ENCODE measurements at regions not wholly inside any gene's neighbourhood (a gene's known extent, or its start where the extent isn't known, plus 50 kb on each side); places are given as distances from the start of the nearest gene placed in this dataset.

DNA sequence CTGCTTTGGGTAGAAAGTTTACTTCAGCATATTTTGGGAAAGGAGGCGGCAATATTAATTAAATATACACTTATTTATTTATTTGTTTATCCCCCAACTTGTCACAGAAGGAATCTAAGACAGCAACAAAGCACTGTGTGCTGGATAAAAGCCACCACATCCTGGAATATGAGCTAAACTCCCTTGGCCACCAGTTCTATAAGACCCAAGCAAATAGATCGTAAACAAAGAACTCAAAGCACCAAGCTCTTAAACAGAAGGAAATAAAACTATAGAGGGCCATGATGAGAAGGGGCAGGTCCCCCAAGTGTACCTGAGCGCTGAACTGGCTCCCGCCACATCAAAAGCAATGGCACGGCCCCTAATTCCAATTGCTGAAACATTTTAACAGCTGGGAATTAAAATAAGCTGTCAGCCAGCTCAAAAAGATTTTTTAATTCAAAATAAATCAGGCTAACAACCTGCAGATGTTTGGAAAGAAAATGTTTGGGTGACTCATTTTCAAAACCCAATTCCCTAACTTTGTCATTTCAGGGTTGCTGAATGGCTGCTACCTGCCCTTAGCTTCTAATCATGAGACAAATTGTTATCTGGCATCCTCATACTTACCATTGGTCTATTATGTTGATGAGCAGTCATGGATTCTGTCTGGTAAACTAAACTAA lies 127.1 kb downstream of the SLC30A10 start:
- no peak for DNase-seq (ENCODE audit: low read depth, low spot score)

- no peak for DNase-seq (ENCODE audit: low read depth, low spot score)
Measured at GRCh38 chr1:219798283-219799030, 129.9 kb downstream of the SLC30A10 start.

- no peak for DNase-seq (ENCODE audit: low read depth, low spot score)
Measured at GRCh38 chr1:219797683-219798082, 130.7 kb downstream of the SLC30A10 start.

DNA sequence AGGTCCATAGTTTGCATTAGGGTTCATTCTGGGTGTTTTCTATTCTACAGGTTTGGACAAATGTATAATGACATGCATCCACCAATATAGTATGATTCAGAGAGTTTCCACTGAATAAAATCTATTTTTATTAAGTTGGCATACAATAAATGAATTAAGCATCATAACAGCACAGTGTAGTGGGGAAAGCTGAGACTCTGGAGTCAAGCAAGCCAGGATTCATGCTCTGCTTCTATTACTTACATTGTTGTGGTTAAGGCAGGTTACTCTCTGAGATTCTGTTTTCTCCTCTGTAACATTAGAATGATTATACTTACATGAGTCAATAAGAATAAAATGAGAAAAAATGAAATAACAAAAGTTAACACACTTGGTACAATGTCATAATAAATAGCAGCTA lies 131.3 kb downstream of the SLC30A10 start:
- no peak for DNase-seq (ENCODE audit: low read depth, low spot score)

DNA sequence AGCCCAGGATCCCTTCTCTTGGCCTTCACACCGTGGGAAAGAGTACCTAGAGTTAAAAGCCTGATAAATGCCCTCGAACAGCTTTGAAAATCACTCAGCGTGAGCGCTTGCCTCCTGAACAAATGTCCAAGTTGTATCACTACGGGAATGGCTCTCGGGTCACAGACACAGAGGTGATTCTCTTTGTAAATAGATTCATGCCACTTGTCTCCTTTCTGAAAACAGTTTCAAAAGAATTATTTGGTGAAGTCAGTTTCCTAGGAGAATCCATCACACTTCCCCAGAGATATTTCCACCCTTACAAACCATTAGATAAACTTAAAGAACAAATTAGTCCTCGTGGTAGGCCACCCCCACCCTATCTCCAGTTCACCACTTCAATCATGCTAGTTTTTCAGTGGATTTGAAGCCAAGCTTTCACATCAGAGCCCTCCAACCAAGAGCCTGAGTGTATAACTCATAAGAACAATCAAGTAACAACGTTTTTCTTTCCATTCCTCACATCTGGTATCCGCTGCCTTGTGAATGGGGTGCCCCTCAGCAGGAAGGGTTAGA lies 132.9 kb downstream of the SLC30A10 start:
- no peak for DNase-seq (ENCODE audit: low read depth, low spot score)

DNA sequence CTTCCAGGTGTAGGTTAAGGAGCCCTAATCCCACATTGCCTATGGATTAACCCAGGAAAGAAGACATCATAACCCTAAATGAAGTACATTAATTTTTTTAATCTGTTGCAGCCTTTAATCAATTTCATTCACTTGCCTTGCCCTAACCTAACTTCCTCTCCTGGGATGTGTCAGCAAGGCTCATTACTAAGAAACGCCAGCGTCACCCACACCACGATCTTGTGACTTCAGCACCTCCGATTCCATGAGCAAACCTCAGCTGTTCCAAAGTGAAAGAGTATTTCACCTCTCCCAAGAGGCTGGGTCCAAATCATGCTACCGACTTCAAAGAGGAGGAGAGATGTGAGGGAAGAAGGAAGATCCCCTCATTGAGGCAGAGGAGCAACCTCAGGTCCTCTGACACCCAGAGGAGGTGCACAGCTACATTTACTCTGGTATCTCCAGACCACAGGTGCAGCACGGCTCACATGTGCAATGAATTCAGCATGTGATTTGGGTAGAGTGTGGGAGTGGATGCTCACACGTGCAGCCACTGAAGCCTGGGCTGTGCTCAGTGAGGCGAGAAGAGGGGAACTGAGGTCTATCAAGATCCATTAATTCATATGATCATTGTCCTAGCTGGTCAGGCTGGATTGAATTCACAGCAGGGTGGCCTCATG lies 134.1 kb downstream of the SLC30A10 start:
- DNase-seq (ENCODE audit: low read depth, low spot score), result no peak

DNA sequence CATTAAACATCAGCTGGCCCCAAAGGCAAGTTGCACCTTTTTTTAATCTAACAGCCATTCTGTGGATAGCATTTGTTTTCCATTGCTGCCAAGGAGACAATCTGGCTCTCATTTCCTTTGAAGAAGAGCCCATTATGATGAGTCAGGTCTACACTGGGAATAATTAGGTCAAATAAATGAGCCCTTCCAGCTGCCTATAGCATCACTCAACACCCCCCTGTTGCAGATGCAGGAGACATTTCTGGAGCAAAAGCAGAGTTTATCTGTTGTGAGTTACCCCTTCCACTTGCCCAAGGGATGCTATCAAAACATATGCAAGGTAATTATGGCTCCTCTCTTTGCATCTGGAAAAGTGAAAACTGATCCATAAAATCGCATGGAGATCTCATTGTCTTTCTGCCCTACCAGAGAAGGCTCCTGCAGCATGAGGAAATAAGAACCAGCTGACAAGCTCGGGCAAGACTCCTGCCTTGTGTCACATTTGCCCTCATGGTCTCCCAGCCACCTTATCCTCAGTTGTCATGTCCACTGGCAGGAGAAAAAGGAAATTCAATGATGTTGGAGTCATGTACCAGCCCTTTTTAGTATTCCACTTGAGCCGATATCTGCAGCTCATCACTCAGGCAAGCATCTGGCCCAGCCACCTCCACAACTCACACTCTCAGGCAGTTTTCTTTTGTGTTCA lies 135.9 kb downstream of the SLC30A10 start:
- no peak for DNase-seq (ENCODE audit: low read depth, low spot score)

DNA sequence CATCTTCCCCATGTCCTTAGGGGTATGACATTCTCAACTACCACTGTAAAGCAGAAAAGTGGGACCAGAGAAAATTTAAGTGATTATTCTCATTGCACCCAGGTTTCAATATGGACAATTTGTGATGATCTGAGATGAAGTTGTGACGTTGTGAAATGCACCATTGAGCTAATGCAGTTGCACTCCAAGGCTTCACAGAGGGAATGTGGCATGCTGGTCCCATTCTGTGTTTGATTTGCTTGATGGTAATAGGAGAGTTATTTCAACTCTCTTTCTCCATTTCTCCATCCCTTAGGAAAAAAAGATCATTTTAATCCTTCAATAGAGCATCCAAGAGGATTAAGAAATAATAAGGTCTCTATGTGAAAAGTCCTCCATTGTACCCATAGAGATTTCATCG lies 136.6 kb downstream of the SLC30A10 start:
- DNase-seq (ENCODE audit: low read depth, low spot score), result no peak

DNA sequence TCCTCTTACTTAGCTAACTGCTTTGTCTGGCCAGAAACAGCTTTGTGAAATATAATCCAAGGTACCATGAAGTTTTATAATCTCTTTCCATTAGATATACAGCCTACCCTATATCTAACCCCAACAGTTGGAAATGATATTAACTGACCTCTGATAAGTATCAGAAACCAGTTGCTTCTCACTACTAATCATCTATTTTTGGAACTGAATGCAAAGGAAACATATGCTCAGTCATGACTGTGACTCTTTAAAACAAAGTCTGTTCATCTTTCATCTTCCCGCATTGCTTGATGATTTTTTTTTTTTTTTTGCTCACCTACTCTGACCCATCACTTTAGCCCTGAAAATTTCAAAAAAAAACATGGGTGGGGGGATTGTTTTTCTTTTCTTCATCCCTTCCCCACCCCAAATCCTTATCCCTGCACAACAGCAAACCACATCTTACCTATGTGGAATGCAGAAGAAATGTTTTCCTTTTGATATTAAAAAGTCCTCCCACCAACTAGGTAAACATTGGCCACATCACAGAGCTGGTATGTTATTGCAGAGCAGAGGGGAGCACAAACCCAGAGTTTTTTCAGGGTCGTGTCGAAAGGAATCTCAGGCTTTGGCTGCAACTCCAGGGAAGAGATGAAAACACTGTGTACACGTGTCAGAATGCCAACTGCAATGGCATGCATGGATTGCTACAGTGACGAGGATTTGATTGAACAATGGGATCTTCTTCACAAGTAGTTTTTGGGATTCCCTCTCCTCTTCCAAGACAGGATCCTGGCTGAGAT lies 137.3 kb downstream of the SLC30A10 start:
- DNase-seq (ENCODE audit: low read depth, low spot score), result no peak

GRCh38 chr1:219788700-219789099 lies 139.7 kb downstream of the SLC30A10 start:
- no peak for DNase-seq (ENCODE audit: low read depth, low spot score)

DNA sequence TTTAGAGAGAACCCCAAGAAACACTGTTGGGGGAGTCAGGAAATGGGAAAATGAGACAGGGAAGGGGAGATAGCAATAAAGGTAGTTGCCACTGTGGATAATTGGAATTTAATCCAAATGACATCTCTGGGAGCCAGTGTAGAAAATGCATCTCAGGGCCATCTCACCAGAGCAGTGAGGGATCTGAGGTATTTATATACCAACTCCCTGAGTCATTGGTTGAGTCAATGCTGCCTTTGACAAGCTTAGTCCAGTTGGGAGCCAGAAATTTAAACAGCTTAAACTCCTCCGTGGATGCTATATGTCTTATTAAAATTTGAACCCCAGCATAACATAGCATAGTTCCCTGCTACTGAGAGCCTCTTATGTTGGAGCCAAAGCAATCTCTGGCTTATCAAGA lies 140.3 kb downstream of the SLC30A10 start:
- DNase-seq (ENCODE audit: low read depth, low spot score), result no peak

- no peak for DNase-seq (ENCODE audit: low read depth, low spot score)
Measured at GRCh38 chr1:219784660-219785381, 143.5 kb downstream of the SLC30A10 start.

DNA sequence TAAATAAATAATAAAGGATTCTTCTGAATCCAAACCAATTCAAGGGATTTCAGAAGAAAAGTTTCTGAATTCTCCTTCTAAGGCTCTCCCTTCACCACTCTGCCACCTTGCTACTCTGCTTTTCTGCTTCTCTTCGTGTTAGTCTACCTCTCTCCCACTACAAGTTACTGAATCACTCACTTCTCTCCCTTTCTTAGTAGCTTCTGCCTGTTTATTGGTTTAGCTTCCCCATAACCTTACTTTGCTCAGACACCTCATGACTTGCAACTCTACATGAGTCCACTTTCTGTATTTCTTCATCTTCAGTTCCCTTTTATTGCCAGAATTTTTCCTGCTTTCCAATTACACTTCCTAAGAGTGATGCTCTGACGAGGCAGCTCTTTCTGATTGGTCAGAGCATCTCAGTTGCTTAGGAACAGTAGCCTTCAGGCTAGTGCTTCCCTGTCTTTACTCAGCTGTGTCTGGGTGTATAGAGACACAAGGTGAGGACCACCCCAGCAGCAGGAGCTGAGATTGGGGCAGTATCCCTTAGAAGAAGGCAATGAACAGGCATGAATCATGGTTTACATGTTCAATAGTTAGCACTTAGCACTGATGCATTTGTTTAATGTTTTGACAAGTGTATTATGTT lies 144.6 kb downstream of the SLC30A10 start:
- no peak for DNase-seq (ENCODE audit: low read depth, low spot score)

GRCh38 chr1:219782929-219783328 lies 145.4 kb downstream of the SLC30A10 start:
- DNase-seq (ENCODE audit: low read depth, low spot score), result no peak

- DNase-seq (ENCODE audit: low read depth, low spot score), result no peak
Measured at GRCh38 chr1:219782311-219782710, 146.0 kb downstream of the SLC30A10 start.

DNA sequence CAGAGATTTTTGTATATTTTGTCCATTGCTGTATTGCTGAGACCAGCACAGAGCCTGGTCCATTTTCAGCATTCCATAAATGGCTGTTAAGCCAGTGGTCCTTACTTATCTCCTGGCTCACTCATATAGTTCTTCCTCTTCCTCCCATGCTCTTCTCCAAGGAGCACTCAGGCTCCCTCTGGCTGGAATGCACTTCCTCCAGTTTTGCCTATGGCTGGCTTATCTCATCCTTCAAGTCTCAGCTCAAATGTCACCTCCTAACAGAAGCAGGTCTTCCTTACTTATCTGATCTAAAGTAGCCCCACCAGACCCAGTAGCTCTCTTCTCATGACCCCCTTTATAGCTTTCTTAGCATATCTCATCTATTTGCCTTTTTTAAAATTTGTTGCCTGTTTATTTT lies 146.9 kb downstream of the SLC30A10 start:
- DNase-seq (ENCODE audit: low read depth, low spot score), result peak; percentile 60

GRCh38 chr1:219778793-219779369 lies 149.5 kb downstream of the SLC30A10 start:
- no peak for DNase-seq (ENCODE audit: low read depth, low spot score)

GRCh38 chr1:219778110-219778509 lies 150.2 kb downstream of the SLC30A10 start:
- DNase-seq (ENCODE audit: low read depth, low spot score), result no peak

GRCh38 chr1:219774386-219774785 lies 154.0 kb downstream of the SLC30A10 start:
- DNase-seq (ENCODE audit: low read depth, low spot score), result no peak

DNA sequence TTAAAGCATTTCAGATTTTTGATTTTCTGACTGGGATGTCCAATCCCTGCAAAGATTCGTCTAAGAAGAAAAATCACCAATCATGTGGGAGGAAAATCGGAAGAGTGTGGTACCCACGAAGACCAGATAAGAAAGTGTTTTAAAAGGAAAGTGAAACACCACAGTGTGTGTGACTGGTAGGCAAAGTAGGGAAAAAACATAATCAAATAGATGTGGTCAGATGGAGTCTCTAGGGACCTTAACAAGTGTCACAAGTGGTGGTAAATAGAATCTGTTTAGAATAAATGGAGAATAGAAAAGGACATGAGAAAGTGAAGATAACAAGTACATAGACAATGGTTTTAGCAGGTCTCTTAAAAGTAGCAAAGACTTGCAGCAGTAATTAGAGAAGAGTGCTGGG lies 154.6 kb downstream of the SLC30A10 start:
- no peak for DNase-seq (ENCODE audit: low read depth, low spot score)
